A549 (cell line): ENCODE measurements at regions not wholly inside any gene's neighbourhood (a gene's known extent, or its start where the extent isn't known, plus 50 kb on each side); places are given as distances from the start of the nearest gene placed in this dataset.

ENCODE experiments used
- ATAC-seq, 2 experiments: fragments of 200-7000 bp in 1 of 2; fragments of >200 bp in 1 of 2; cut with Nextera tagmentation in 1 of 2; cut with Tn5 transposase in 1 of 2; 3 replicates each; pipeline versions ENCODE4 v1.8.0 to v1.9.1; 2018 to 2020; ENCODE audit warnings: mild to moderate bottlenecking in 1 of 2, moderate library complexity in 1 of 2
- CTCF ChIA-PET: fragments of 300-600 bp; sonication (Branson Sonifier 250); formaldehyde crosslinking; extraction: SDS; loops from one replicate; lab custom pipeline; 2021; ENCODE audit warnings: antibody characterized with exemption, inconsistent platforms; lab: Yijun Ruan, JAX
- POLR2A ChIA-PET: fragments of 350-600 bp; formaldehyde crosslinking; extraction: SDS; loops from one replicate; lab custom pipeline; 2021; ENCODE audit warnings: antibody characterized with exemption, inconsistent platforms; lab: Yijun Ruan, JAX
- DNase-seq, 2 experiments: peaks; one replicate each; pipeline versions ENCODE4 v3.0.0 to v3.0.0-alpha.2; 2011 to 2016; ENCODE audit warnings: low read depth in 1 of 2, low spot score in 1 of 2
- FAIRE-seq: peaks from 2 replicates; lab custom pipeline; 2011; peaks lifted over from hg19 to GRCh38; lab: Jason Lieb, UNC
- H3K27ac ChIP-seq, 2 experiments: fragments of >200 bp; sonication (Bioruptor Twin); formaldehyde crosslinking; 3 replicates each; pipeline ENCODE4 v1.5.1; 2016 to 2017
- H3K4me1 ChIP-seq: fragments of >200 bp; sonication (Bioruptor Twin); formaldehyde crosslinking; 3 replicates; pipeline ENCODE4 v1.6.1; 2016
- H3K4me2 ChIP-seq: fragments of >200 bp; sonication (Bioruptor Twin); formaldehyde crosslinking; 3 replicates; pipeline ENCODE4 v1.6.1; 2016
- H3K4me3 ChIP-seq: fragments of >200 bp; sonication (Bioruptor Twin); formaldehyde crosslinking; 3 replicates; pipeline ENCODE4 v1.5.1; 2016
- H3K9me3 ChIP-seq: fragments of >200 bp; sonication (Bioruptor Twin); formaldehyde crosslinking; 3 replicates; pipeline ENCODE4 v1.6.1; 2016
- CBX8 ChIP-seq: fragments of 200-600 bp; sonication (generic); IDR thresholded peaks from 2 replicates; pipeline ENCODE4 v1.6.1; 2016
- CHD2 ChIP-seq: fragments of 150-350 bp; IDR thresholded peaks from 2 replicates; pipeline ENCODE4 v1.6.1; 2014; ENCODE audit warnings: low read length; ENCODE audit not compliant: partially characterized antibody
- CTCF ChIP-seq: fragments of >200 bp; sonication (Bioruptor Twin); formaldehyde crosslinking; IDR thresholded peaks from 3 replicates; pipeline ENCODE4 v1.5.1; 2016
- ELK1 ChIP-seq: fragments of 150-350 bp; IDR thresholded peaks from 2 replicates; pipeline ENCODE4 v1.6.1; 2014; ENCODE audit warnings: low read depth, mild to moderate bottlenecking, low read length
- ESRRA ChIP-seq: fragments of 150-350 bp; IDR thresholded peaks from 2 replicates; pipeline ENCODE4 v1.6.1; 2014; ENCODE audit warnings: mild to moderate bottlenecking, low read length, borderline replicate concordance
- FOSL2 ChIP-seq, 2 experiments: fragments of 450-650 bp in 1 of 2; fragments of >200 bp in 1 of 2; sonication (Bioruptor Twin) in 1 of 2; formaldehyde crosslinking; IDR thresholded peaks; 2 replicates each; pipeline versions ENCODE4 v1.5.0 to v1.6.1; 2016 to 2020; ENCODE audit warnings: mild to moderate bottlenecking in 1 of 2, moderate library complexity in 1 of 2
- FOXS1 ChIP-seq: fragments of 250-450 bp; sonication (Bioruptor Pico); IDR thresholded peaks from 2 replicates; pipeline ENCODE4 v1.5.0; 2020; ENCODE audit warnings: mild to moderate bottlenecking, moderate library complexity
- GATA3 ChIP-seq: IDR thresholded peaks from 2 replicates; pipeline ENCODE4 v1.6.1; 2012; ENCODE audit warnings: borderline replicate concordance
- HMGXB4 ChIP-seq: fragments of 250-450 bp; sonication (Bioruptor Pico); IDR thresholded peaks from 2 replicates; pipeline ENCODE4 v1.5.0; 2021; ENCODE audit warnings: mild to moderate bottlenecking, moderate library complexity, borderline replicate concordance
- HOXB13 ChIP-seq: fragments of 250-450 bp; sonication (Bioruptor Pico); IDR thresholded peaks from 2 replicates; pipeline ENCODE4 v1.5.0; 2020; ENCODE audit warnings: low read depth, mild to moderate bottlenecking, moderate library complexity
- JUNB ChIP-seq: fragments of >200 bp; sonication (Bioruptor Twin); formaldehyde crosslinking; IDR thresholded peaks from 2 replicates; pipeline ENCODE4 v1.6.1; 2016
- KDM1A ChIP-seq: fragments of 200-600 bp; sonication (generic); IDR thresholded peaks from 2 replicates; pipeline ENCODE4 v1.6.1; 2016; ENCODE audit warnings: low read depth, mild to moderate bottlenecking
- MAX ChIP-seq: IDR thresholded peaks from 2 replicates; pipeline ENCODE4 v1.6.1; 2012
- MYC ChIP-seq: IDR thresholded peaks from 2 replicates; pipeline ENCODE4 v1.6.1; 2012; ENCODE audit warnings: mild to moderate bottlenecking, inconsistent platforms, low read length, improper control_type of control experiment, borderline replicate concordance
- NFE2L2 ChIP-seq: fragments of 150-350 bp; conservative IDR thresholded peaks from 2 replicates; pipeline ENCODE4 v1.6.1; 2014; ENCODE audit warnings: low read length
- RAD21 ChIP-seq, 2 experiments: fragments of >200 bp in 1 of 2; sonication (Bioruptor Twin) in 1 of 2; formaldehyde crosslinking in 1 of 2; IDR thresholded peaks in 1 of 2; conservative IDR thresholded peaks in 1 of 2; 2 replicates in 1 of 2; 3 replicates in 1 of 2; pipeline ENCODE4 v1.6.1; 2012 to 2018; ENCODE audit warnings: inconsistent platforms in 1 of 2
- RARB ChIP-seq: fragments of 250-450 bp; sonication (Bioruptor Pico); IDR thresholded peaks from 2 replicates; pipeline ENCODE4 v1.8.0; 2021; ENCODE audit warnings: mild to moderate bottlenecking, moderate library complexity
- RNF2 ChIP-seq: fragments of 200-600 bp; sonication (generic); IDR thresholded peaks from 2 replicates; pipeline ENCODE4 v1.6.1; 2016; ENCODE audit warnings: low read depth, mild to moderate bottlenecking, antibody characterized with exemption, moderate library complexity, borderline replicate concordance
- SMC3 ChIP-seq: fragments of >200 bp; sonication (Bioruptor Twin); formaldehyde crosslinking; IDR thresholded peaks from 3 replicates; pipeline ENCODE4 v1.6.1; 2018; ENCODE audit warnings: inconsistent platforms
- ZFP36 ChIP-seq: fragments of 450-650 bp; IDR thresholded peaks from 2 replicates; pipeline ENCODE4 v1.6.1; 2014; ENCODE audit warnings: borderline replicate concordance; ENCODE audit not compliant: partially characterized antibody
- ZNF302 ChIP-seq: fragments of 250-450 bp; sonication (Bioruptor Pico); IDR thresholded peaks from 2 replicates; pipeline ENCODE4 v1.9.0; 2021; ENCODE audit warnings: inconsistent platforms, mild to moderate bottlenecking, moderate library complexity
- WGBS: methylation state at CpG from one replicate; pipeline ENCODE4 v1.1.6; 2017; ENCODE audit errors: missing lambda C conversion rate; 5-methylcytosine and 5-hydroxymethylcytosine counted together

GRCh38 chr11:112554586-112554985 lies 293.9 kb upstream of the PLET1 start:
- WGBS, result 29% methylated on average over 3 of the region's 4 CpGs
- Histone ChIP-seq H3K4me1 (no peaks in the 10 kb centered on the region), H3K4me3 (no peak overlapping the region), H3K27ac (no peak overlapping the region), H3K4me2 (no peak overlapping the region), H3K9me3 (no peaks in the 10 kb centered on the region)
- DNase-seq (no peak), ATAC-seq (no peak), FAIRE-seq (no peak)
- TF ChIP-seq ESRRA (no peak), FOXS1 (CRISPR knock-in tag) (no peak), MYC (no peak), NFE2L2 (no peak), CBX8 (no peak), RARB (CRISPR knock-in tag) (no peak), ZFP36 (no peak), SMC3 (no peak), ZNF302 (no peak), GATA3 (no peak), CTCF (no peak)
- ChIA-PET POLR2A (no interaction called here), CTCF (interaction anchor here (1.2 to 1.6 kb wide), 2 partner anchors 260 to 273 kb away, joined by 3 to 7 read pairs; no protein-coding TSS in a partner anchor)

GRCh38 chr11:112555491-112556364 lies 295.1 kb upstream of the PLET1 start:
- FAIRE-seq (no peak), ATAC-seq (peak; percentile 73 to 84; a peak in 5 of 6 replicates), DNase-seq (peak; percentile 12)
- H3K27ac ChIP-seq, result no peak overlapping the region
- no peak overlapping the region for H3K4me3 ChIP-seq
- no peaks in the 10 kb centered on the region for H3K9me3 ChIP-seq
- POLR2A ChIA-PET, result no interaction called here
- H3K4me2 ChIP-seq, result no peak overlapping the region
- WGBS, result 42% methylated on average over 10 of the region's 10 CpGs
- no peaks in the 10 kb centered on the region for H3K4me1 ChIP-seq
- CTCF ChIA-PET, result interaction anchor here (0.7 to 1.6 kb wide), 8 partner anchors 15 to 336 kb away, joined by 3 to 7 read pairs (median 4); no protein-coding TSS in a partner anchor
- peak; percentile 39 to 53; a peak in 4 of 5 replicates for TF ChIP-seq RAD21 (conservative IDR thresholded peaks at IDR 0.05 in 1 of 2, IDR thresholded peaks at IDR 0.05 in 1 of 2)
- TF ChIP-seq CTCF, result peak; percentile 37; the same call in 2 of the 3 replicates
- TF ChIP-seq SMC3, result peak; percentile 51; the same call in 2 of the 3 replicates
- TF ChIP-seq HMGXB4 (CRISPR knock-in tag), result no peak
- no peak for TF ChIP-seq JUNB
- TF ChIP-seq, all 56 proteins: peak for 3

- WGBS, result 52% methylated on average over 7 of the region's 7 CpGs
- Histone ChIP-seq H3K4me2 (no peak overlapping the region), H3K4me3 (no peak overlapping the region), H3K27ac (no peak overlapping the region), H3K4me1 (no peaks in the 10 kb centered on the region), H3K9me3 (no peaks in the 10 kb centered on the region)
- POLR2A ChIA-PET, result no interaction called here
- FAIRE-seq (no peak), ATAC-seq (no peak), DNase-seq (no peak)
- CTCF ChIA-PET, result no interaction called here
- TF ChIP-seq CHD2 (no peak), FOSL2 (IDR thresholded peaks at IDR 0.05) (no peak), FOSL2 (CRISPR knock-in tag; IDR thresholded peaks at IDR 0.05) (no peak), HOXB13 (CRISPR knock-in tag) (no peak), MAX (no peak), CTCF (no peak), ELK1 (no peak), RARB (CRISPR knock-in tag) (no peak), KDM1A (no peak), RNF2 (no peak)
These were observed 298.0 kb upstream of the PLET1 start for GRCh38 chr11:112558691-112559090.
